H9 (cell line): ENCODE measurements at regions not wholly inside any gene's neighbourhood (a gene's known extent, or its start where the extent isn't known, plus 50 kb on each side); places are given as distances from the start of the nearest gene placed in this dataset.

Experiments used
- DNase-seq: peaks from one replicate; pipeline ENCODE4 v3.0.0-alpha.2; 2017
- H2AFZ ChIP-seq: one replicate; pipeline ENCODE4 v1.6.1; 2013; ENCODE audit warnings: mild to moderate bottlenecking, low read length, control low read depth, moderate library complexity
- H2AK5ac ChIP-seq: 2 replicates; pipeline ENCODE4 v1.6.1; 2013; ENCODE audit warnings: low read length, control low read depth, mixed read lengths; ENCODE audit not compliant: insufficient read length
- H2BK120ac ChIP-seq: one replicate; pipeline ENCODE4 v1.6.1; 2013; ENCODE audit warnings: low read depth, mild to moderate bottlenecking, low read length, control low read depth, inconsistent platforms; ENCODE audit not compliant: poor library complexity, severe bottlenecking
- H2BK12ac ChIP-seq: 2 replicates; pipeline ENCODE4 v1.6.1; 2013; ENCODE audit warnings: low read length, control low read depth, mixed read lengths, low read depth; ENCODE audit not compliant: insufficient read length
- H2BK15ac ChIP-seq: 2 replicates; pipeline ENCODE4 v1.6.1; 2013; ENCODE audit warnings: low read depth, low read length, control low read depth
- H2BK20ac ChIP-seq: one replicate; pipeline ENCODE4 v1.6.1; 2013; ENCODE audit warnings: low read depth, mild to moderate bottlenecking, low read length, control low read depth, inconsistent platforms; ENCODE audit not compliant: poor library complexity, severe bottlenecking
- H2BK5ac ChIP-seq: 2 replicates; pipeline ENCODE4 v1.6.1; 2013; ENCODE audit warnings: low read length, control low read depth, mixed read lengths; ENCODE audit not compliant: insufficient read length
- H3K14ac ChIP-seq: 2 replicates; pipeline ENCODE4 v1.6.1; 2013; ENCODE audit warnings: low read length, control low read depth; ENCODE audit not compliant: insufficient read depth
- H3K18ac ChIP-seq: 2 replicates; pipeline ENCODE4 v1.6.1; 2013; ENCODE audit warnings: low read depth, mild to moderate bottlenecking, mixed read lengths, low read length, control low read depth; ENCODE audit not compliant: insufficient read length
- H3K23ac ChIP-seq: 2 replicates; pipeline ENCODE4 v1.6.1; 2013; ENCODE audit warnings: low read length, control low read depth, mixed read lengths, low read depth; ENCODE audit not compliant: insufficient read length
- H3K23me2 ChIP-seq: 2 replicates; pipeline ENCODE4 v1.6.1; 2013; ENCODE audit warnings: low read depth, mild to moderate bottlenecking, mixed read lengths, low read length, control low read depth; ENCODE audit not compliant: insufficient read length, poor library complexity, severe bottlenecking
- H3K27ac ChIP-seq: 2 replicates; pipeline ENCODE4 v1.5.1; 2013; ENCODE audit warnings: low read length, control low read depth, mixed read lengths, low read depth; ENCODE audit not compliant: insufficient read length
- H3K27me3 ChIP-seq: 2 replicates; pipeline ENCODE4 v1.6.1; 2013; ENCODE audit warnings: low read length, control low read depth, inconsistent platforms; ENCODE audit not compliant: insufficient read depth
- H3K4ac ChIP-seq: 2 replicates; pipeline ENCODE4 v1.6.1; 2013; ENCODE audit warnings: low read depth, mild to moderate bottlenecking, control low read depth, inconsistent platforms, low read length, moderate library complexity
- H3K4me1 ChIP-seq: 2 replicates; pipeline ENCODE4 v1.6.1; 2013; ENCODE audit warnings: low read length, control low read depth, inconsistent platforms; ENCODE audit not compliant: insufficient read depth
- H3K4me2 ChIP-seq: 2 replicates; pipeline ENCODE4 v1.6.1; 2013; ENCODE audit warnings: low read length, control low read depth, mixed read lengths; ENCODE audit not compliant: insufficient read length, insufficient read depth
- H3K56ac ChIP-seq: 2 replicates; pipeline ENCODE4 v1.6.1; 2013; ENCODE audit warnings: low read depth, mild to moderate bottlenecking, mixed read lengths, low read length, control low read depth; ENCODE audit not compliant: insufficient read length
- H3K79me1 ChIP-seq: 2 replicates; pipeline ENCODE4 v1.6.1; 2013; ENCODE audit warnings: low read depth, mild to moderate bottlenecking, moderate library complexity, low read length, control low read depth, inconsistent platforms; ENCODE audit not compliant: insufficient read depth, poor library complexity, severe bottlenecking
- H3K79me2 ChIP-seq: 2 replicates; pipeline ENCODE4 v1.6.1; 2013; ENCODE audit warnings: low read length, control low read depth, inconsistent platforms; ENCODE audit not compliant: insufficient read depth
- H3K9ac ChIP-seq: 2 replicates; pipeline ENCODE4 v1.6.1; 2013; ENCODE audit warnings: low read length, control low read depth, mixed read lengths; ENCODE audit not compliant: insufficient read length; ENCODE audit errors: extremely low read depth
- H3K9me3 ChIP-seq: one replicate; pipeline ENCODE4 v1.6.1; 2013; ENCODE audit warnings: low read depth, low read length, inconsistent platforms; ENCODE audit not compliant: control insufficient read depth
- H3T11ph ChIP-seq: one replicate; pipeline ENCODE4 v1.6.1; 2013; ENCODE audit warnings: mild to moderate bottlenecking, low read length, control low read depth, inconsistent platforms
- H4K20me1 ChIP-seq: one replicate; pipeline ENCODE4 v1.6.1; 2013; ENCODE audit not compliant: control insufficient read depth, insufficient read length, insufficient read depth
- H4K5ac ChIP-seq: 2 replicates; pipeline ENCODE4 v1.6.1; 2013; ENCODE audit warnings: low read depth, mild to moderate bottlenecking, mixed read lengths, low read length, control low read depth; ENCODE audit not compliant: insufficient read length
- H4K8ac ChIP-seq: replicated peaks from 2 replicates; pipeline ENCODE4 v1.6.1; 2013; ENCODE audit warnings: low read length, control low read depth, mixed read lengths, low read depth; ENCODE audit not compliant: insufficient read length
- H4K91ac ChIP-seq: 2 replicates; pipeline ENCODE4 v1.6.1; 2013; ENCODE audit warnings: low read depth, mild to moderate bottlenecking, moderate library complexity, mixed read lengths, low read length, control low read depth; ENCODE audit not compliant: insufficient read length
- H3K27ac Mint-ChIP-seq, 3 experiments: 2 replicates in 2 of 3; 3 replicates in 1 of 3; pipeline ENCODE4 v1.8.0; 2020 to 2021; ENCODE audit warnings: mixed read lengths in 3 of 3, mild to moderate bottlenecking in 1 of 3, moderate library complexity in 1 of 3
- H3K27me3 Mint-ChIP-seq: 2 replicates; pipeline ENCODE4 v1.8.0; 2021; ENCODE audit warnings: low read depth, mild to moderate bottlenecking, moderate library complexity, mixed read lengths
- H3K36me3 Mint-ChIP-seq, 3 experiments: 2 replicates in 2 of 3; 3 replicates in 1 of 3; pipeline ENCODE4 v1.8.0; 2020 to 2021; ENCODE audit warnings: low read depth in 3 of 3, mixed read lengths in 3 of 3; ENCODE audit not compliant: insufficient read depth in 1 of 3
- H3K4me1 Mint-ChIP-seq, 2 experiments: 2 replicates each; pipeline ENCODE4 v1.8.0; 2020; ENCODE audit warnings: mixed read lengths in 2 of 2
- H3K4me3 Mint-ChIP-seq, 2 experiments: 2 replicates in 1 of 2; 3 replicates in 1 of 2; pipeline ENCODE4 v1.8.0; 2020 to 2021; ENCODE audit warnings: mild to moderate bottlenecking in 2 of 2, mixed read lengths in 2 of 2, moderate library complexity in 1 of 2
- H3K9me3 Mint-ChIP-seq, 2 experiments: 2 replicates in 1 of 2; 3 replicates in 1 of 2; pipeline ENCODE4 v1.8.0; 2020; ENCODE audit warnings: mild to moderate bottlenecking in 2 of 2, mixed read lengths in 2 of 2, moderate library complexity in 1 of 2
- CTCF ChIP-seq: fragments of 200-600 bp; sonication (generic); conservative IDR thresholded peaks from 3 replicates; pipeline ENCODE4 v1.8.0; 2021; ENCODE audit warnings: antibody characterized with exemption, mild to moderate bottlenecking
- WGBS: extraction: QIAGEN DNeasy Blood & Tissue Kit; methylation state at CpG from one replicate; pipeline ENCODE4 v1.1.7; 2013; ENCODE audit warnings: missing lambda C conversion rate, low lambda C conversion rate, mixed read lengths; ENCODE audit not compliant: insufficient read length; ENCODE audit errors: extremely low coverage; 5-methylcytosine and 5-hydroxymethylcytosine counted together

- no CpG with 5 or more reads among the region's 4 CpGs for WGBS
- no peaks in the 10 kb centered on the region for H3K4me1 Mint-ChIP-seq
Observed at GRCh38 chr7:138386821-138387220, 73.2 kb upstream of the TRIM24 start.

More at GRCh38 chr7:138386821-138387220, 73.2 kb upstream of the TRIM24 start:
- Mint-ChIP-seq H3K27ac (no peak overlapping the region), H3K9me3 (peaks cover 16 to 19% of the 10 kb centered on the region in 2 experiments), H3K27me3 (no peaks in the 10 kb centered on the region), H3K36me3 (peaks cover 6 to 21% (median 8%) of the 10 kb centered on the region in 3 experiments; a peak in 6 of 7 replicates), H3K4me3 (no peak overlapping the region)
- Histone ChIP-seq H3K4ac (no peak overlapping the region), H2AFZ (no peak overlapping the region), H4K91ac (no peak overlapping the region), H4K8ac (no peak overlapping the region), H3K27me3 (no peaks in the 10 kb centered on the region), H3K14ac (no peak overlapping the region), H2BK5ac (no peak overlapping the region), H4K5ac (no peak overlapping the region), H3K9me3 (no peaks in the 10 kb centered on the region), H2BK120ac (no peak overlapping the region), H3K23ac (no peak overlapping the region), H2BK20ac (no peak overlapping the region), H3K9ac (no peak overlapping the region), H3K27ac (no peak overlapping the region), H3K79me2 (no peaks in the 10 kb centered on the region), H2BK15ac (no peak overlapping the region), H3K23me2 (no peaks in the 10 kb centered on the region), H2BK12ac (no peak overlapping the region), H3K79me1 (no peaks in the 10 kb centered on the region), H3K18ac (no peak overlapping the region), H3K56ac (no peak overlapping the region), H3T11ph (no peak overlapping the region), H3K4me1 (no peaks in the 10 kb centered on the region), H4K20me1 (no peaks in the 10 kb centered on the region), H2AK5ac (no peak overlapping the region), H3K4me2 (no peak overlapping the region)
- no peak for DNase-seq
- TF ChIP-seq CTCF = no peak
